ENCODE measurements at regions not wholly inside any gene's neighbourhood (a gene's known extent, or its start where the extent isn't known, plus 50 kb on each side); places are given as distances from the start of the nearest gene placed in this dataset.

DNA sequence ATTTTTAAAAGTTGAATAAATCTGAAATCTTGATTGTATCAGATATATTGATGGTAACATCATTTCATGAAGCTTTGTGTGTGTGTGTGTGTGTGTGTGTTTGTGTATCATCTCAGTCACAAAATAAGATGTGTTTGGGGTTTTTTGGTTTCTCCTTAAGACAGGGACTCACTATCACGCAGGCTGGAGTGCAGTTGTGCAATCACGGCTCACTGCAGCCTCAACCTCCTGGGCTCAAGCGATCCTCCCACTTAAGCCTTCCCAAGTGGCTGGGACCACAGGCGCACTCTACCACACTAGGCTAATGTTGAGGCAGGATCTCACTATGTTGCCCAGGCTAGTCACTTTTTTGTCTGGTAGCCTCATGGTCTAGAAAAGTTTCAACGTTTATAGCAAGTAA lies 83.4 kb upstream of the DMRT1 start:
- DNase-seq (ENCODE audit: low read depth in 1 of 2, low spot score in 2 of 2) = peak in 1 of 2 experiments; percentile 14
- no peak for FAIRE-seq
- H3K14ac ChIP-seq (ENCODE audit: insufficient read length) = no peak overlapping the region
- no peak overlapping the region for H3K27ac ChIP-seq (ENCODE audit: low read depth, low read length)
- H2AK5ac ChIP-seq (ENCODE audit: low read depth, low read length) = no peak overlapping the region
- no peaks in the 10 kb centered on the region for H3K27me3 ChIP-seq (replicated peaks in 1 of 4; ENCODE audit: control insufficient read depth in 3 of 4, extremely low read depth in 1 of 4, insufficient read depth in 3 of 4, low read length in 3 of 4)
- no peak overlapping the region for H4K91ac ChIP-seq (replicated peaks; ENCODE audit: insufficient read length, low read length)
- H3K79me1 ChIP-seq (ENCODE audit: low read depth, low read length) = no peaks in the 10 kb centered on the region
- 94% methylated on average over 5 of the region's 5 CpGs; no CpG with 5 or more reads in 1 of the 2 experiments for WGBS, 2 experiments (ENCODE audit: extremely low coverage in 1 of 2, insufficient coverage in 1 of 2, insufficient read length in 1 of 2, insufficient replicate concordance in 2 of 2, low coverage in 1 of 2, low lambda C conversion rate in 2 of 2, missing lambda C conversion rate in 1 of 2)
- CTCF ChIA-PET (ENCODE audit: partially characterized antibody) = interaction anchor here (0.9 to 15.3 kb wide), 23 partner anchors 12 to 413 kb away, joined by 3 to 195 read pairs (median 5); no protein-coding TSS in a partner anchor
- H3K56ac ChIP-seq (replicated peaks; ENCODE audit: insufficient read length, low read depth, low read length) = no peak overlapping the region
- no peaks in the 10 kb centered on the region for H3K36me3 ChIP-seq (ENCODE audit: control insufficient read depth in 2 of 4, insufficient read depth in 4 of 4, low read length in 3 of 4)
- no peak overlapping the region for H4K5ac ChIP-seq (ENCODE audit: insufficient read length, low read depth, low read length)
- no peak overlapping the region for H3K4me3 ChIP-seq (ENCODE audit: extremely low read depth in 1 of 4, insufficient read depth in 2 of 4, low read depth in 3 of 4, low read length in 4 of 4)
- no peak overlapping the region for H3K4me2 ChIP-seq (ENCODE audit: insufficient read depth in 1 of 2, low read depth in 2 of 2, low read length in 2 of 2)
- no peak overlapping the region for H3K23ac ChIP-seq (ENCODE audit: insufficient read length)
- H3K9me3 ChIP-seq (ENCODE audit: insufficient read depth in 2 of 2, low read depth in 1 of 2, low read length in 1 of 2) = no peaks in the 10 kb centered on the region
- POLR2A ChIA-PET (ENCODE audit: partially characterized antibody) = no interaction called here
- H2BK15ac ChIP-seq (ENCODE audit: low read length) = no peak overlapping the region
- H2BK120ac ChIP-seq (replicated peaks; ENCODE audit: low read depth, low read length) = no peak overlapping the region
- no peak overlapping the region for H2AFZ ChIP-seq (ENCODE audit: low read length)
- no peak overlapping the region for H3K9ac ChIP-seq (replicated peaks in 1 of 4; ENCODE audit: extremely low read depth in 1 of 4, low read depth in 3 of 4, low read length in 3 of 4)
- no peak overlapping the region for H4K8ac ChIP-seq (ENCODE audit: extremely low read depth, insufficient read depth, low read length)
- no peak overlapping the region for H3K18ac ChIP-seq (ENCODE audit: extremely low read depth, low read length)
- no peak overlapping the region for H2BK12ac ChIP-seq (ENCODE audit: low read depth, low read length)
- no peaks in the 10 kb centered on the region for H3K23me2 ChIP-seq (ENCODE audit: low read depth, low read length)
- H3K79me2 ChIP-seq (ENCODE audit: control insufficient read depth in 1 of 2, insufficient read depth in 2 of 2, low read length in 2 of 2) = no peaks in the 10 kb centered on the region
- H2BK5ac ChIP-seq (ENCODE audit: low read depth, low read length) = no peak overlapping the region
- no peak overlapping the region for H2BK20ac ChIP-seq (ENCODE audit: low read length)
- H3K4ac ChIP-seq (replicated peaks; ENCODE audit: insufficient read length, low read depth, low read length) = no peak overlapping the region
- H3K4me1 ChIP-seq (replicated peaks in 1 of 4; ENCODE audit: control insufficient read depth in 3 of 4, insufficient read depth in 4 of 4, low read length in 3 of 4) = no peaks in the 10 kb centered on the region
- H4K20me1 ChIP-seq (replicated peaks in 1 of 2; ENCODE audit: control insufficient read depth in 1 of 2, insufficient read depth in 2 of 2, low read length in 2 of 2) = no peaks in the 10 kb centered on the region
- TF ChIP-seq KDM4A (IDR thresholded peaks at IDR 0.05; ENCODE audit: low read depth, low read length, severe bottlenecking) = no peak
- TF ChIP-seq CEBPB (IDR thresholded peaks at IDR 0.05; ENCODE audit: low read depth, low read length) = peak; percentile 44; the same call in 1 of the 2 replicates
- TF ChIP-seq CREB1 (IDR thresholded peaks at IDR 0.05) = no peak
- no peak for TF ChIP-seq RFX5 (IDR thresholded peaks at IDR 0.05; ENCODE audit: borderline replicate concordance, low read depth, low read length)

All from H1 (cell line).